HT1080 (cell line): ENCODE measurements at regions not wholly inside any gene's neighbourhood (a gene's known extent, or its start where the extent isn't known, plus 50 kb on each side); places are given as distances from the start of the nearest gene placed in this dataset.
"Not testable (repeated sequence)": the region's sequence is repeated elsewhere in the genome, so short reads cannot be mapped to it uniquely, and the experiment has no call there.

ENCODE experiments used
- DNase-seq: peaks from one replicate; pipeline ENCODE4 v3.0.0-alpha.2; 2015; ENCODE audit warnings: low read depth

DNA sequence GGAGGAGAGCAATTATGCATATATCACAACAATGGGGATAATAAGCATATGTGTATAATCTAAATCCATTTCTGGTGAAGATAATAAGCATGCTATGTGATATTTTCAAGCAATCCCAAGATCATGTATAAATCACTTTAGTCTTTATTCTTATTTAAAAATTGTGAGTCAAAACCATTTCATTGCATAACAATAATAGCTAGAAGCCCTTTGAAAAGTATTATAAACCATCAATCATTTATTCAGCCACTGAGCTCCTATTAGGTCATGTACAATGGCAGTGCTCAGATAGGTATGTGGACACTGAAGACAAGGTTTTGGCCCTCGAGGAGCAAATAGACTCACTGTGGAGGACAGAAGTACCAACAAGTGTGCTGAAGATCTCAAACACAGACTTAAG lies 113.1 kb downstream of the CDCA7 start:
- no peak for DNase-seq

DNA sequence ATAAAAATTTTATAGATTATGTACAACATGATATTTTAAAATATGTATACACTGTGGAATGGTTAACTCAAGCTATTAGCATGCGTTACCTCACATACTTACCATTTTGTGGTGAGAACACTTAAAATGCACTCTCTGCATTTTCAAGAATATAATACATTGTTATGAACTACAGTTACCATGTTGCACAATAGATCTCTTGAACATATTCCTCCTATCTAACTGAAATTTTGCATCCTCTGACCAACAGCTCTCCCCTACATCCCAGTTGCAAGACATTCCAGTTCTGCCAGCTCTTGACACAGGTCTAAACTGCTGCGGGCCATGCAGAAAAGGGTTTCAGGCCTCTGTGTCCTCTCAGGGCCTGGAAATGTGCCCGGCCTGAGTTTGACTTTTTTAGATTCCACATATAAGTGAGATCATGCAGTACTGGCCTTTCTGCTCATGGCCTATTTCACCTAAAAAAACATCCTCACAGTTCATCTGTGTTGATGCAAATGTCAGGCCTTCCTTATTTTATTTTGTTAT lies 113.7 kb downstream of the CDCA7 start:
- DNase-seq = no peak

DNA sequence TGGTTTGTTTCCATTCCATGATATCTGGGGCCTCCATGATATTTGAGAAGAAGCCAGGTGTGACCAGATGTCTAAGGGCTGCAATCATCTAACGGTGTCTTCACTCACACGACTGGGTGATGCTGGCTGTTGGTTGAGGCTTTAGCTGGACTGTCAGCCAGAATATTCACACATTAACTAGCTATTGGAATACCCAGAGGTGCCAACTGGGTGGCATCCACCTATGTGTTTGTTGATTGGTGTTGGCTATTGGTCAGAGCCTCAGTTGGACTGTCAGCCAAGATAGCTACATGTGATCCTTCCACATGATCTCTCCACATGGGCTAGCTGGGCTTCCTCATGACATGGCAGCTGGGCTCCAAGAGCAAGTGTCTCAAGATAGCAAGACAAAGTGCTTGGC lies 117.4 kb downstream of the CDCA7 start:
- DNase-seq = no peak

DNA sequence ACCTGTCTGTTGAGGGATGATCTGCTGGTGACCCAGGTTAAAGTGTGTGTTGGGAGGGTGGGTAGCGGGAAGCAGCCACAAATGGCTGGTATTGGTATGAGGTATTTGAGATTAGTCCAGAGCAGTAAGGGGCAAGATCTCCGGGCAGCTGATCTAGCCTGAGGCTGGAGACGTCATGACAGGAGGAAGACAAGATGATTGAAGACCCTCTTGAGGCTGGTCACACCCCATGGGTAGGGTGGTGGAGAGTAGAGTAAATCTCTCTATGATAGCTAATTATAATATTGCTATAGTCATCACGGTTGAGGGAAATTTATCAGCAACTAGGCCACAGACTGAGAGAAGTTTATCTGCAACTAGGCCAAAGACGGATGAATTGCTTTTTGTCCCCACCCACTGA lies 128.5 kb downstream of the CDCA7 start:
- no peak for DNase-seq

DNA sequence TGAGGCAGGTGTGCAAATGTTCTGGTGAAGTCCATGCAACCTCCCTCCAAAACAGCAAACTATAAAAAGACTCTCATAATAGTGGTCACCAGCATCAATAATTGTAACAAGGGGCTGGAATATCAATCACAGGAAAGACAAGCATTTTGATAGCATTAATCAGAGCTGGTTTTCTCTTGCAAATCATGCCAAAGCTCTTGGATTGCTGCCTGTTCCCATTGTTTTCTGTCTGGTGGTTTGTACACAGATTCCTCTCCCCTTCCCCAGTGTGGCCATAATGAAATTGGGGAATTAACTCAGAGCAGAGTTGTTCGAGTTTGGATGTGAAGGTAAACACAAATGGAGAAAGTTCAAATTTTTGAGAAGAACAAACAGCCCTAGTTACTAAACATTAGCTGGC lies 134.2 kb downstream of the CDCA7 start:
- DNase-seq = no peak

DNA sequence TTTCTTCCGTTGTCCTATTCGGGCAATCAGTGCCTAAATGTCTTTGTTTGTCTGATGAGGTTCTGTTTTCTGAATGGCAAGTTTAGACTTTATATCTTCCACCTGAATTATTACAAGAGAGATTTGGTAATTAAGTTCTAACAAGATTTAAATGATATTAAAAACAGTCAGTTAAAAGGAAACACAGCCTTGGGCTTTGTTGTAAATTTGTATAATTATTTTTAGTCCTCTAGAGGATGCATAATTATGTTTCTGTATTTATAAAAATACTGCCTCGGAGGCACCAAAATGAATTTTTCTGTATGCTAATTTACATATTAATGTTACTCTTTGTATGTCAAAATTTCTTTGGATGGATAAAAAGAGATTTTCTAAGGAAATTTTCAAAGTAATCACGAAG lies 136.7 kb downstream of the CDCA7 start:
- DNase-seq = no peak

DNA sequence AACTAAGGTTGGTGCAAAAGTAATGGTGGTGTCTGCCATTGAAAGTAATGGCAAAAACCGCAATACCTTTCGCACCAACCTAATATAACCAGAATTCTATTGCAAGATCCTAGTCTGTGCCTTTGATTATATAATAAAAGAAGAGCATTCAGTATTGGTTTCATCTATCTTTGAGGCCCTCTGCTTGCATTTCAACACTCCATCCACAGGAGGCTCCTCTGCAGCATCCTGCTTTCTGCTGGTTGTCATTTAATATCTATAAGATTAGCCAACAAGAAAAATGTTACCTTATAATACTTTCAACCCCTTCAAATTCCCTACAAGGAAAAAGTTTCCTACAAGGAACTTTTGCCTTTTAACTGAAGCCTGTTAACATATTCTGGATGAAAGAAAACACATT lies 139.2 kb downstream of the CDCA7 start:
- no peak for DNase-seq

DNA sequence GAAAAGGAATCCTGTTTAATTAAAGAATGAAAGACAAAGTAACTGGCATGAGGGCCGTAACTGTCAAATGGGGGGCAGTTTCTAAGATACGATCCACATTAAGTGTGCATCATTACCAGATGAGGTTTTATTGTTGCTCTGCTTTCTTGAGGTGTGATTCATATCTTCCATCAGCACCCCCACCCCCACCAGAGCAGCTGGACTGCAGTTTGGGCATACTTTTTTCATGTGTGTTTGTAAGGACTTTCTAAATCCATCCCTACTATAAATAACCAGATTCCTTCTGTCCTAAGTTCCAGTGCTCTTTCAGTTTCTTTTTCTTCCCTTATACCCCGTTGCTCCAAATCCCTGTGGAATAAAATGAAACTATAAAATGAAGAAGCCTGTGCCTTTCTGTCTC lies 142.1 kb downstream of the CDCA7 start:
- DNase-seq = peak; percentile 42

DNA sequence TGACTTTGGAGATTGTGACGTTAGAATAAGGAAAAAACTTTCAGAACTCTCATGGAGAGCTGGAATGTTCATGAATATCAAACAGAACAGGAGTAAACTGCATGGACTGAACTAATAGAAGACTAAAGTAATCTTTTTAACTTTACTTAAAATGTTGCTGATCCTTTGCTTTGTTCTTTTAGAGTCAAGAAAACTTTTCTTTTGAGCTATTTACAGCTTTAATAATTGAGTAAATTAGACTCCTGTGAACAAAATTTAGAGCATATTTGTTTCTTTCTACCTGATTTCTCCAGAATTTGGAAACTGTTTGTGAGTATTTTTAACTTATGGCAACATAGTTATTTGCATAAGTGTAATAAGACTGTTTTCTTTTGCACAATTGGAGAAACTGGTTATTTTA lies 146.3 kb downstream of the CDCA7 start:
- DNase-seq = no peak

DNA sequence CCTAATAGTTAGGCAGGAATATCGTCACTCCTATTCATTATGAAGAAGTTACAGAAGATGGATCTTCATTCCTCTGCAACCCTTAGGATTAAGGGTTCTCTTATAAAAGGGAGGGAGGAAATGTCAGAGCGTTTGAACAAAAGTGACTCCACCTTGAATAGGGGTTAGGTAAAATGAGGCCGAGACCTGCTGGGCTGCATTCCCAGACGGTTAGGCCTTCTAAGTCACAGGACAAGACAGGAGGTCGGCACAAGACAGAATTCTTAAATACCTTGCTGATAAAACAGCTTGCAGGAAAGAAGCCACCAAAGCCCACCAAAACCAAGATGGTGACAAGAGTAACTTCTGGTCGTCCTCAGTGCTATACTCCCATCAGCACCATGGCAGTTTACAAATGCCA lies 147.6 kb downstream of the CDCA7 start:
- DNase-seq = no peak

DNA sequence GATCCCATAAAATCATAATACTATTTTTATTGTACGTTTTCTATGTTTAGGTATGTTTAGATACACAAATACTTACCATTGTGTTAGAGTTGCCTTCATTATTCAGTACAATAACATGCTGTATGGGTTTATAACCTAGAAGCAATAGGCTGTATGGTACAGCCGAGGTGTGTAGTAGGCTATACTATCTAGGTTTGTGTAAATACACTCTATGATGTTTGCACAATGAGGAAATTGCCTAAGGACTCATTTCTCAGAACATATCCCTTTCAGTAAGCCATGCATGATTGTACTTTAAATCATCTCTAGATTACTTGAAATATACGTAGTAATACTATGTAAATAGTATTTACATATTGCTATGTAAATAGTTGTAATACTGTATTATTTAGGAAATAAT lies 156.7 kb downstream of the CDCA7 start:
- no peak for DNase-seq

DNA sequence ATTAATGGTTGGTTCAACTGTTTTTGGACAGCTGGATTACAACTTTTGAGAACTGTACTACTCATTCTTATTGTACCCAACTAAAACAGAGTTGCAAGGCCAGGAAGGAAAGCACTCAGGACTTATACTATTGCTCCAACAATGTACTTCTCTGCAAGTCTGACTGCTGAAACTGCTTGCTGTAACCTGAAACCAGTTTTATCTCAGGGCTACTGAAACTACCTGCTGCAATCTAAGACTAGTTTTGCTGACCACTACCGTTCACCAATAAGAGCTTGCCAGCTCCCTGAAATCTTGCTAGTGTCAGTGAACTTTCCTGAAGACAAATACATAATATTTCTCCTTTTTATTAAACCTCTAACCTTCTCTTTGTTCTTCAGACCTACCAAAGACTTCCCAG lies 157.3 kb downstream of the CDCA7 start:
- no peak for DNase-seq

DNA sequence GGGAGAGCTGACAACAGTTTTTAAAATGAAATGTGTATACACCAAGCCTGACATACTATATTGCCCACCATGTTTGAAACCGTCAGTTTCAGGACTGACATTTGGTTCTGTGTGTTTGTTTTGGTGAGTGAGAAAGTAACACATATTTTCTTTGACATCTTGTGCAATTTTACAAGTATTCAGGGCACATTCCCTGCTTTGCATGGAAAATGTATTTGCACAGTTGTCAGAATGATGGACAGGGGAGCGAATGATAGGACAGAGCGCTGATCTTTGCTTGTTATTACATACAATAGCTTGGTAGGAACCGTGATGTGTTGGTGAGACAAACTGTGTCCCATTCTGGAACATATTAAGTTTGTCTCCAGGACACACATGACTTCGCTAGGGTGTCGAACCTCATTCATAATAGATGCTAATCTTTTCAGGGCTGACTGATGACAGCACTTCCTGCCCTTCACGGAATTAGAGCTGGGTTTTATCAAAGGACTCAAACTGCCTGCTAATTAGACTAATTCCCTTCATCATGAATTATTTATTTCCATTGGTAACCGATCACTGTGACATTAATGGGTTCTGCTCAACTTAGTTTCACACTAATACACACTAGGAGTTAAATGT lies 158.5 kb downstream of the CDCA7 start:
- DNase-seq = no peak

DNA sequence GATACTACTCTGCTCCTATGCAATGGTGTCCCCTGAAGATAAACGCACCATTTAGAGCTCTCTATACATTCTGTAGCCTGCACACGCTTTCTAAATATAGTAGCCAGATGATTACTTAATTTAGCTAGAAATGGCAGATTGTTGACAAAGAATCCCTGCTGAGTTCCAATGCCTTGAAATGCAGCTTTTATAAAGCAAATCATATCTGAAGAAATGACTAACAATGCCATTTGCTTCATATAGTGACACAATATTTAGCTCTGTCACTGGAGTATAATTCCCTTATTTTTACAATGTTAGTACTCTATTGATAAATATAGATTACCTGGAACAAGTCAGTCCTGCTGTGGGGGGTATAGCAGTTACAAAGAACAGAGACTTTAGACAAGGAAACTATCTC lies 166.2 kb downstream of the CDCA7 start:
- no peak for DNase-seq

DNA sequence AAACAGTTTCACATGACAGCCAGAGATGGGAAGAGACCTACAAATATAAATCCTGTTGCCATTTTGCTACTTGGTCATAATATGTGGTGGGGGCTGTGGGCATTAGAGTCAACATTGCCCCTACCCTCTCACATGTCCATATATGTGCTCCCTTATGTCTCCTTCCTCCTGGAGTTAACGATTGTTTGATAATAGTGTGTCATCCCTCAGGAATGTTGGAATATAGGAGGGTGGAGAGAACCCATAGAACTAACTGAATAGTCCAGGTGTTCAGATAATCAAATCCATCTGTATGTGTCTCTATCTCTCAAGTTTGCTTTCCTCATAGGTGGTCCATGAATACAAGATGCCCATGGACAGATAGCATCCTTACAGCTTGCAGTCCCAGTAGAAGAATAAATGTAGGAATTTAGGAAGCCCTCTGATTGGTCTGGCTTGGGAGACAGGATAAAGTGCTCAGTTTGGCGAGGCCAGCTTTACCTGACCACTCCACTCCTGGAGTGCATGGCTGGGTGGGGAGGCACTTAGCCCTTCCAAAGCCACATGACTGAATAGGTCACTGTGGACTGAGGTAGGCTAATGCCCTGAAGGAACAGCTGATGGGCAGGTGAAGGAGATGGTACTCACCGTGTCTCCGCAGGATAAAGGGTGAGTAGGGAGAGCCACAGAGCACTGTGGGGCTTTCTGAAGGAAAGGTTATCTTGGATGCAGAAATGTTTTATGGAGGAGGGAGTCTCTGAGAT lies 166.9 kb downstream of the CDCA7 start:
- DNase-seq = no peak

DNA sequence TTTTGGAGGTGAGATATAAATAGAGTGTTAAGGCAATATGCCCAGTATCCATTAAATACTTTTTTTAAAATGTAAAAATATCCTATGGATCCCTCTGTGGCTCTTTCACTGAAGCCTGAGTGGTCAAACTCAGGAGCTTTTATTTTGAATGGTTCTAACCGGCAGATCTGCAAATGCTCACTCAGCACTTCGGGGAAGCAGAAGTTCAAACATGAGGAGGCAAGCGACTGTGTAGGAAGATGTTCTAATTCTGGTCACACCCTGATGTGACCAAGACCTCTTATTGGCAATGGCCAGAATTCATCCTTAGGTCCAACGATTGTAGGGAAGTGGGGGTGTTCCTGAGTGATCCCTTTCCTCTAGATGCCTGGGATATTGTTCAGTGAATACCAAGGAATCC lies 168.8 kb downstream of the CDCA7 start:
- DNase-seq = no peak

DNA sequence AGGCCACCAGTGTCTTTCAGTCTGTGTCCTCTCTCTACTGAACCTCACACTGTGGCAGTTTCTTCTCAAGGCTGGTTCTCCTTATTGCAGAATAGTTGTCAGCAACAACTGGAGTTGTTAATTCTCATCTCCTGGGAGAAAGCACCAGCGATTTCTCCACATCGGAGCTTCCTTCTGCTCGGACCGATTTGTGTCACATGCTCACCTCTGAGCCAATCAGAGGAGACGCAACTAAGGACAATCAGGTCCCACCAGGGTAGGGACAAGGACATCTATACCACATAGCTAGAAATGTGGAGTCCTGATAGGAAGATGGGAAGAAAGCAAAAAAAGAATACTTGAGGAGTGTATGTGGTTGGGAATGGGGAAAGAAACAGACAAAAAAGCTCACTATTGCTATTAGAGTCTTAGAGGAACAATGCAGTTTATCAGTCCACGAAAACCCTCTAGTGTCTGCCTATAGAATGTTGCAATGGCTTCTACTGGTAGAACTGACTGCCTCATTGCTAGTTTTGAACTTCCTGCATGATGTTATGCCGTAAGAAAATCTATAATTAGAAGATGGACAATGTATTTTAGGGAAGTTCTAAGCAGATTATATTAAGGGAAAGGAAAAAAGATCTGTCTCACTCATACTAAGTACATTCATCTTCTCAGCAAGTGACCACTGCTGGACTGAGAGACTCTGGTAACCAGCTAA lies 169.7 kb downstream of the CDCA7 start:
- no peak for DNase-seq

DNA sequence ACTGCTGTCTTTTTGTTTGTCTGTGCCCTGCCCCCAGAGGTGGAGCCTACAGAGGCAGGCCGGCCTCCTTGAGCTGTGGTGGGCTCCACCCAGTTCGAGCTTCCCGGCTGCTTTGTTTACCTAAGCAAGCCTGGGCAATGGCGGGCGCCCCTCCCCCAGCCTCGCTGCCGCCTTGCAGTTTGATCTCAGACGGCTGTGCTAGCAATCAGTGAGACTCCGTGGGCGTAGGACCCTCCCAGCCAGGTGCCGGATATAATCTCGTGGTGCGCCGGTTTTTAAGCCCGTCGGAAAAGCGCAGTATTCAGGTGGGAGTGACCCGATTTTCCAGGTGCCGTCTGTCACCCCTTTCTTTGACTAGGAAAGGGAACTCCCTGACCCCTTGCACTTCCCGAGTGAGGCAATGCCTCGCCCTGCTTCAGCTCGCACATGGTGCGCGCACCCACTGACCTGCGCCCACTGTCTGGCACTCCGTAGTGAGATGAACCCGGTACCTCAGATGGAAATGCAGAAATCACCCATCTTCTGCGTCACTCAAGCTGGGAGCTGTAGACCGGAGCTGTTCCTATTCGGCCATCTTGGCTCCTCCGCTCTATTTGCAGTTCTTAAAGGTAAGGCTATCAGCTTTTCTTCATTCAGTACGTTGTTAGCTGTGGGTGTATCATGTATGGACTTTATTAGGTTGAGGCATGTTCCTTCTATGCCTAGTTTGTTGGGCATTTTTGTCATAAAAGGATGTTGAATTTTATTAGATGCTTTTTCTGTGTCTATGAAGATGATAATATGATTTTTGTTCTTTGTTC lies 178.3 kb downstream of the CDCA7 start:
- DNase-seq = not testable (repeated sequence)

DNA sequence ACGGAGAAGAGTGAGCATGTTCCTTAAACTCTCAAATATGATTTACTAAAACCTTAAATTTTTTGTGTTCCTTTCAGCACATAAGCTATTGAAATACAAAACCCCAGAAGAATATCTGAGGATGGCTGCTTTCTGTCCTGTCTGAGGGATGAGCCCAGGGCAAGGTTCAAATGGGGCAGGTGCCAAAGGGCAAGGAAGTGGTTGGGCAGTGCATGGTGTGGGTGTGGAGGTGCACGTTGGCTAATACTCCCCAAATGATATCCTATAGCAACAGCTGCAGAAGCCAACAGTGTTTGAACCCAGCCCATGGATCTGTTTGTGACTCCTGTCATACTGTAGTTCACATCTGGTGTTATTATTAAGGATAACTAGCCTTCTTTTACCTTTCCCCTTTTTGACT lies 183.0 kb downstream of the CDCA7 start:
- DNase-seq = no peak

DNA sequence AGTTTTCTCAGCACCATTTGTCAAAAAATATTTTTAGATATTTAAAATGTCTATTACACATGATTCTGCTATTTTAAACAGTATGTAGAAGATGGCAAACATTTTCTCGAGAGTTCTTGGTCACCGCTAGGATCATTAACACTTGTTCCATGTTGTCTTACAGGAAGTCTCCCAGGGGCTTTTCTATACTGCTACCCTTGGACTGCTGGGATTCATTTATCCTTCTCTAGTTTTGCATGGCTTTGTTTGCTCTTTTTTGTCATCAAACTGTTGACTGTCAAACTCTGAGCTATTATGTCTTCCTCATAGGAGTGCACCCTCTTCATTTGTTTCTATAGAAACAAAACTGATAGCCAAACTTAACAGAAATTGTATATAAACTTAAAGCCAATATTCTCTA lies 184.9 kb downstream of the CDCA7 start:
- no peak for DNase-seq

DNA sequence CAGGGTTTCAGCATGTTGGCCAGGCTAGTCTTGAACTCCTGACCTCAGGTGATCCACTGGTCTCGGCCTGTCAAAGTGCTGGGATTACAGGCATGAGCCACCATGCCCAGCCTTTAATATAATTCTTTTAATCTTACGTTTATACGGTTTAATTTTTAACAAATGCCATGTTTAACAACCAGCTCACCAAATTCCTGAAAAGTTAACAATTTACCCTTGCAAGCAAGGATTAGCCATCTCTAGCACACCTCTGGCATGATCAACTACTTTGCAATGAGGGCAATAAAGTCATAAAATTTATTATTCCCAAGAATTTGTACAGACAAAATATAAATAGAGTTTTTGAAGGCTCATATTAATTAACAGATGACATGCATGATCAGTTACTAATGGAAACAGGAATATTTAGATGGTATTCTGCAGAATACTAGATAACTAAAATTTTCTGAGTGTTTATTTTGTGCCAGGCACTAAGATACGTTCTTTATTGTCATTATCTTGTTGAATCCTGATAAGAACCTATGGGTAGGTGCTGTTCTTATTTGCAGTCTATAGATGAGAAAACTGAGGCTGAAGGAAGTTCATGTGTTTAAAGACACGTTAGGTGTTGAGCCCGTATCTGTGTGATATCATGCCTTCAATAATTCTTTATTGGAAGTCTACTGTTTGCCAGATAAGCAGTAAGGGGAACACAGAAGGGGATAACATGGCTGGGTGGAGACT lies 190.1 kb downstream of the CDCA7 start:
- DNase-seq = no peak
